Right lobe of liver (tissue), 6 donors: ENCODE measurements at regions not wholly inside any gene's neighbourhood (a gene's known extent, or its start where the extent isn't known, plus 50 kb on each side); places are given as distances from the start of the nearest gene placed in this dataset.

Source experiments
- ATAC-seq, 4 donors: fragments of 200-7000 bp; cut with Tn5 transposase; one replicate each; pipeline ENCODE4 v1.9.1; 2020; ENCODE audit warnings: mild to moderate bottlenecking in 4 of 4, moderate library complexity in 4 of 4
- DNase-seq, 3 donors: peaks; one replicate each; pipeline ENCODE4 v3.0.0-alpha.2; 2020
- H3K27ac ChIP-seq, 3 donors: fragments of 200-600 bp; one replicate each; pipeline ENCODE4 v1.8.0; 2022
- H3K27me3 ChIP-seq, 2 donors: fragments of 200-600 bp; one replicate each; pipeline ENCODE4 v1.8.0; 2022
- H3K36me3 ChIP-seq, 4 donors: fragments of 200-600 bp; sonication (generic) in 1 of 4; one replicate each; pipeline versions ENCODE4 v1.5.1 to v1.8.0; 2017 to 2022; ENCODE audit warnings: control low read depth in 1 of 4
- H3K4me1 ChIP-seq, 4 donors: fragments of 200-600 bp; sonication (generic) in 1 of 4; one replicate each; pipeline versions ENCODE4 v1.5.1 to v1.8.0; 2017 to 2022; ENCODE audit warnings: control low read depth in 1 of 4
- H3K4me3 ChIP-seq, 3 donors: fragments of 200-600 bp; one replicate each; pipeline ENCODE4 v1.8.0; 2022
- H3K9me3 ChIP-seq, 4 donors: fragments of 200-600 bp; sonication (generic) in 1 of 4; one replicate each; pipeline versions ENCODE4 v1.5.1 to v1.8.0; 2017 to 2022; ENCODE audit warnings: control low read depth in 1 of 4
- POLR2A ChIP-seq: fragments of 450-650 bp; IDR thresholded peaks from one replicate; pipeline ENCODE4 v1.6.1; 2017; ENCODE audit warnings: antibody characterized with exemption, mild to moderate bottlenecking
- WGBS: methylation state at CpG from one replicate; pipeline ENCODE4 v1.1.6; 2018; ENCODE audit warnings: low coverage, low lambda C conversion rate; ENCODE audit not compliant: insufficient coverage; ENCODE audit errors: missing lambda C conversion rate; 5-methylcytosine and 5-hydroxymethylcytosine counted together
- intact Hi-C, 2 donors: fragments of 100-400 bp; cut with DNase I; formaldehyde crosslinking; loops; one replicate each; pipeline versions ENCODE4 v1.11.2 to v1.14.1; 2022
- TF ChIP-seq, protein P1 (sequence below), 4 donors: fragments of 200-600 bp in 3 of 4; fragments of 450-650 bp in 1 of 4; IDR thresholded peaks; one replicate each; pipeline versions ENCODE4 v1.5.1 to v1.8.0; 2016 to 2022; ENCODE audit warnings: antibody characterized with exemption in 4 of 4, mild to moderate bottlenecking in 2 of 4
- donor health status: DM: no; HTN: yes; CAD: no.
- donor health status: DM: no; HTN: no; CAD: no.
- donor health status: DM: no; HTN: no; CAD: no.
- donor health status: DM: no; HTN: yes; CAD: no.
- donor health status: DM: no; HTN: yes; CAD: no.

DNA sequence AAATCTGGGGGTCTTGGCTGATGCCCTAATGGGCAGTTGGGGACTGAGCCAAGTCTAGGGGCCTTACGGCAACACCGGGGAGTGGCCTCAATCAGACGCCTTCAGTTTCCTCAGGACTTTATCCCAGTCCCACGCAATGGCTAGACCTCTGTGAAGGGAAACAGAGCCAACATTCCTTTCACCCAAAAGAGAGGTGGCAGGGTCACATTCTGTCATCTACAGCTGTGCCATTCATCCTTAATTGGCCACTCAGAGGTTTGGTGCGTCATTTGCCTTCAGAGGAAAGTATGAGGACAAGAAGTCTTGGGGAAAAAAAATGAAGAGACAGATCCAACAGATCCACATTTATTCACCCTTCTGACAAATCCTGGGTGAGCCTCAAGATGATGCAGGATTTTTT lies 166.9 kb upstream of the AVPR1A start:
- H3K36me3 ChIP-seq = no peaks in the 10 kb centered on the region
- no peak for ATAC-seq
- WGBS = 60% methylated on average over 2 of the region's 5 CpGs
- peaks cover 0 to 5% (median 0%) of the 10 kb centered on the region in 4 donors for H3K4me1 ChIP-seq
- intact Hi-C loops = no loop called here
- DNase-seq = no peak
- H3K9me3 ChIP-seq = no peaks in the 10 kb centered on the region
- H3K27ac ChIP-seq = no peak overlapping the region
- no peak overlapping the region for H3K4me3 ChIP-seq
- no peak for TF ChIP-seq POLR2A
- TF ChIP-seq, protein P1, sequence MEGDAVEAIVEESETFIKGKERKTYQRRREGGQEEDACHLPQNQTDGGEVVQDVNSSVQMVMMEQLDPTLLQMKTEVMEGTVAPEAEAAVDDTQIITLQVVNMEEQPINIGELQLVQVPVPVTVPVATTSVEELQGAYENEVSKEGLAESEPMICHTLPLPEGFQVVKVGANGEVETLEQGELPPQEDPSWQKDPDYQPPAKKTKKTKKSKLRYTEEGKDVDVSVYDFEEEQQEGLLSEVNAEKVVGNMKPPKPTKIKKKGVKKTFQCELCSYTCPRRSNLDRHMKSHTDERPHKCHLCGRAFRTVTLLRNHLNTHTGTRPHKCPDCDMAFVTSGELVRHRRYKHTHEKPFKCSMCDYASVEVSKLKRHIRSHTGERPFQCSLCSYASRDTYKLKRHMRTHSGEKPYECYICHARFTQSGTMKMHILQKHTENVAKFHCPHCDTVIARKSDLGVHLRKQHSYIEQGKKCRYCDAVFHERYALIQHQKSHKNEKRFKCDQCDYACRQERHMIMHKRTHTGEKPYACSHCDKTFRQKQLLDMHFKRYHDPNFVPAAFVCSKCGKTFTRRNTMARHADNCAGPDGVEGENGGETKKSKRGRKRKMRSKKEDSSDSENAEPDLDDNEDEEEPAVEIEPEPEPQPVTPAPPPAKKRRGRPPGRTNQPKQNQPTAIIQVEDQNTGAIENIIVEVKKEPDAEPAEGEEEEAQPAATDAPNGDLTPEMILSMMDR (IDR thresholded peaks at IDR 0.05) = no peak
- no peaks in the 10 kb centered on the region for H3K27me3 ChIP-seq

DNA sequence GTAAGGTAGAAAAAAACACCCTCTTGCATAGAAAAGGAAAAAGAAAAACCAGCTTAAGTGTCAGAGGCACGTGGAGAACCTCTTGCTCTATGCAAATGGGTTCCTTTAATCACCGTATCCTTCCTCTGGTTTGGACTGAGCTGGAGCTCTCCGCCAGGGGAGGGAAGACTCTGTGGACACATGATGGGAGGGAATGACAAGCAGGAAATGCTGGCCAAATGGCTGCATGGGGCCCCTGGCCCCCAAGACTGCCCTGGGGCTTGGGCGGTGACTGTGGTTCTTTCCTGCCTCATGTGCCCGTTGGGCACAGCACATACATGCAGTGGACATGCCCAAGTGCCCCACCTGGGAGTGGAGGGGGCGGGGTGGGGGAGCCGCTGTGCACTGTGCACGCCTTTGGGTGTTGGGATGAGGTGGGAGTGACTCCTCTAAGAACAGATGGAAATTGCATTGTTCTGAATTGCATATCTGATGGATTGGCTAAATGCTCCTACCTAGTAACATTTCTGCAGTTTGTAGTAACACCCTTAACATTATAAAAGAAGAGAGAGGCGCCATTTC lies 166.4 kb upstream of the AVPR1A start:
- Histone ChIP-seq H3K4me3 (no peak overlapping the region), H3K4me1 (peaks cover 0 to 5% (median 0%) of the 10 kb centered on the region in 4 donors), H3K27me3 (no peaks in the 10 kb centered on the region), H3K27ac (no peak overlapping the region), H3K36me3 (no peaks in the 10 kb centered on the region), H3K9me3 (no peaks in the 10 kb centered on the region)
- intact Hi-C loops = no loop called here
- peak in 1 of 4 donors; percentile 23 for ATAC-seq
- whole genome bisulfite sequencing = 66% methylated on average over 4 of the region's 9 CpGs
- TF ChIP-seq POLR2A = no peak
- TF ChIP-seq, protein P1 (IDR thresholded peaks at IDR 0.05) = no peak
- no peak for DNase-seq

GRCh38 chr12:63313139-63313538 lies 162.1 kb upstream of the AVPR1A start:
- DNase-seq (no peak), ATAC-seq (no peak)
- TF ChIP-seq, protein P1 (IDR thresholded peaks at IDR 0.05) = no peak
- no peak for TF ChIP-seq POLR2A
- Histone ChIP-seq H3K36me3 (no peaks in the 10 kb centered on the region), H3K9me3 (no peaks in the 10 kb centered on the region), H3K27me3 (no peaks in the 10 kb centered on the region), H3K4me3 (no peak overlapping the region), H3K27ac (no peak overlapping the region), H3K4me1 (no peaks in the 10 kb centered on the region)
- intact Hi-C loops = no loop called here
- WGBS = 71% methylated on average over 1 of the region's 3 CpGs

DNA sequence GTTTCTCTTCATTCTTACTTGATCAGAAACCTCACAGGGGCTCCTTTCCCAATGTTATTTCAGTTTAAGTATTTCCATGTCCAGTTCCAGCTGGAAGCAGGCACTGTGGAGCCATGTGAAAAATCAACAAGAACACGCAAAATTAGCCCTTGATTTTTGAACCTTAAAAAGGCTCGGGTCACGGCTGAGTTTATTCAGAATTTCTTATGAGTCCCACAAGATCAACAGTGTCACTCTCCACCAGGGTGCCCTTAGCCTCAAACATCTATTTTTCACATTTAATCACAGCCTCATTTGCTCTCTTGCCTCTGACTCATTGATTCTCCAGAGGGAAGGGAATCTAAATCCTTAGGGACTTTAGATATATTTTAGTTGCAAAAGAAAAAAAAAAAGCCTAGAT lies 157.7 kb upstream of the AVPR1A start:
- no peak overlapping the region for H3K27ac ChIP-seq
- H3K9me3 ChIP-seq = no peaks in the 10 kb centered on the region
- H3K27me3 ChIP-seq = no peaks in the 10 kb centered on the region
- DNase-seq = no peak
- no peak for ATAC-seq
- WGBS = 49% methylated on average over 3 of the region's 3 CpGs
- intact Hi-C loops = no loop called here
- no peaks in the 10 kb centered on the region for H3K4me1 ChIP-seq
- H3K4me3 ChIP-seq = no peak overlapping the region
- no peak for TF ChIP-seq POLR2A
- TF ChIP-seq, protein P1 (IDR thresholded peaks at IDR 0.05) = no peak
- H3K36me3 ChIP-seq = no peaks in the 10 kb centered on the region

- Histone ChIP-seq H3K36me3 (no peaks in the 10 kb centered on the region), H3K9me3 (no peaks in the 10 kb centered on the region)
These were observed 156.8 kb upstream of the AVPR1A start for GRCh38 chr12:63307849-63308248.

More at GRCh38 chr12:63307849-63308248, 156.8 kb upstream of the AVPR1A start:
- Histone ChIP-seq H3K27ac (no peak overlapping the region), H3K27me3 (no peaks in the 10 kb centered on the region), H3K4me3 (no peak overlapping the region), H3K4me1 (no peaks in the 10 kb centered on the region)
- WGBS = 74% methylated on average over 8 of the region's 8 CpGs
- intact Hi-C loops = no loop called here
- no peak for ATAC-seq
- no peak for DNase-seq
- TF ChIP-seq POLR2A = no peak
- TF ChIP-seq, protein P1 (IDR thresholded peaks at IDR 0.05) = no peak
